ENCODE measurements at regions not wholly inside any gene's neighbourhood (a gene's known extent, or its start where the extent isn't known, plus 50 kb on each side); places are given as distances from the start of the nearest gene placed in this dataset.

GRCh38 chr4:152155070-152155469 lies 380.8 kb downstream of the FBXW7 start:
- TF ChIP-seq, protein P1, sequence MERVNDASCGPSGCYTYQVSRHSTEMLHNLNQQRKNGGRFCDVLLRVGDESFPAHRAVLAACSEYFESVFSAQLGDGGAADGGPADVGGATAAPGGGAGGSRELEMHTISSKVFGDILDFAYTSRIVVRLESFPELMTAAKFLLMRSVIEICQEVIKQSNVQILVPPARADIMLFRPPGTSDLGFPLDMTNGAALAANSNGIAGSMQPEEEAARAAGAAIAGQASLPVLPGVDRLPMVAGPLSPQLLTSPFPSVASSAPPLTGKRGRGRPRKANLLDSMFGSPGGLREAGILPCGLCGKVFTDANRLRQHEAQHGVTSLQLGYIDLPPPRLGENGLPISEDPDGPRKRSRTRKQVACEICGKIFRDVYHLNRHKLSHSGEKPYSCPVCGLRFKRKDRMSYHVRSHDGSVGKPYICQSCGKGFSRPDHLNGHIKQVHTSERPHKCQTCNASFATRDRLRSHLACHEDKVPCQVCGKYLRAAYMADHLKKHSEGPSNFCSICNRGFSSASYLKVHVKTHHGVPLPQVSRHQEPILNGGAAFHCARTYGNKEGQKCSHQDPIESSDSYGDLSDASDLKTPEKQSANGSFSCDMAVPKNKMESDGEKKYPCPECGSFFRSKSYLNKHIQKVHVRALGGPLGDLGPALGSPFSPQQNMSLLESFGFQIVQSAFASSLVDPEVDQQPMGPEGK (CRISPR knock-in tag; IDR thresholded peaks at IDR 0.05; ENCODE audit: borderline replicate concordance) = no peak
- TF ChIP-seq CSRNP3 (CRISPR knock-in tag; IDR thresholded peaks at IDR 0.05) = no peak
- no peak for TF ChIP-seq ISL1 (CRISPR knock-in tag; IDR thresholded peaks at IDR 0.05)
- no peak for TF ChIP-seq GLIS3 (CRISPR knock-in tag; IDR thresholded peaks at IDR 0.05)
- TF ChIP-seq ZFP3 (CRISPR knock-in tag; IDR thresholded peaks at IDR 0.05) = no peak
- TF ChIP-seq ZFP30 (CRISPR knock-in tag; IDR thresholded peaks at IDR 0.05) = no peak
- no peak for TF ChIP-seq ZNF8 (CRISPR knock-in tag; IDR thresholded peaks at IDR 0.05)
- no peak for TF ChIP-seq ZNF70 (CRISPR knock-in tag; IDR thresholded peaks at IDR 0.05)
- TF ChIP-seq, protein P2, sequence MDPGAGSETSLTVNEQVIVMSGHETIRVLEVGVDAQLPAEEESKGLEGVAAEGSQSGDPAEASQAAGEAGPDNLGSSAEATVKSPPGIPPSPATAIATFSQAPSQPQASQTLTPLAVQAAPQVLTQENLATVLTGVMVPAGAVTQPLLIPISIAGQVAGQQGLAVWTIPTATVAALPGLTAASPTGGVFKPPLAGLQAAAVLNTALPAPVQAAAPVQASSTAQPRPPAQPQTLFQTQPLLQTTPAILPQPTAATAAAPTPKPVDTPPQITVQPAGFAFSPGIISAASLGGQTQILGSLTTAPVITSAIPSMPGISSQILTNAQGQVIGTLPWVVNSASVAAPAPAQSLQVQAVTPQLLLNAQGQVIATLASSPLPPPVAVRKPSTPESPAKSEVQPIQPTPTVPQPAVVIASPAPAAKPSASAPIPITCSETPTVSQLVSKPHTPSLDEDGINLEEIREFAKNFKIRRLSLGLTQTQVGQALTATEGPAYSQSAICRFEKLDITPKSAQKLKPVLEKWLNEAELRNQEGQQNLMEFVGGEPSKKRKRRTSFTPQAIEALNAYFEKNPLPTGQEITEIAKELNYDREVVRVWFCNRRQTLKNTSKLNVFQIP (CRISPR knock-in tag; IDR thresholded peaks at IDR 0.05; ENCODE audit: borderline replicate concordance, low read depth) = no peak
- no peak for TF ChIP-seq ZNF565 (CRISPR knock-in tag; conservative IDR thresholded peaks at IDR 0.05; ENCODE audit: low read depth)
